ENCODE measurements at regions not wholly inside any gene's neighbourhood (a gene's known extent, or its start where the extent isn't known, plus 50 kb on each side); places are given as distances from the start of the nearest gene placed in this dataset.

DNA sequence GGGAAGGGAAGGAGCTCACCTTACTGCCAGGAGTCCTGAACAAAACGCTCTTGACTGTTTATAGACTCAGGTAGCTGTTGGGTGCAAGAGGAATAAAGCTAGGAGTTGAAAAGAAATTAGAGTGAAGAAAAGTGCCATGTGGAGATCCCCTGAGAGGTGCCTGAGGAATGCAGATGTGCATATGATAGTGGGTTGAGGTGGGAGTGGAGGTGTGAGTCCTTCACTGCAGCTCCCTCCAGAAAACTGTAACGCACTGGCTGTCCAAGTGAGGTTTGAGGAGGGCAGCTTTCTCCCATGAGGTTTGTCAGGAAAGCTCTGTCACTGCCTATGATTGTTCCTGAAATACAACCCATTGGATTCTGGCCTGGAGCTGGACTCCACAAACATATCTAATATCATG, 904.8 kb upstream of the POT1 start:
- TF ChIP-seq, protein P1, sequence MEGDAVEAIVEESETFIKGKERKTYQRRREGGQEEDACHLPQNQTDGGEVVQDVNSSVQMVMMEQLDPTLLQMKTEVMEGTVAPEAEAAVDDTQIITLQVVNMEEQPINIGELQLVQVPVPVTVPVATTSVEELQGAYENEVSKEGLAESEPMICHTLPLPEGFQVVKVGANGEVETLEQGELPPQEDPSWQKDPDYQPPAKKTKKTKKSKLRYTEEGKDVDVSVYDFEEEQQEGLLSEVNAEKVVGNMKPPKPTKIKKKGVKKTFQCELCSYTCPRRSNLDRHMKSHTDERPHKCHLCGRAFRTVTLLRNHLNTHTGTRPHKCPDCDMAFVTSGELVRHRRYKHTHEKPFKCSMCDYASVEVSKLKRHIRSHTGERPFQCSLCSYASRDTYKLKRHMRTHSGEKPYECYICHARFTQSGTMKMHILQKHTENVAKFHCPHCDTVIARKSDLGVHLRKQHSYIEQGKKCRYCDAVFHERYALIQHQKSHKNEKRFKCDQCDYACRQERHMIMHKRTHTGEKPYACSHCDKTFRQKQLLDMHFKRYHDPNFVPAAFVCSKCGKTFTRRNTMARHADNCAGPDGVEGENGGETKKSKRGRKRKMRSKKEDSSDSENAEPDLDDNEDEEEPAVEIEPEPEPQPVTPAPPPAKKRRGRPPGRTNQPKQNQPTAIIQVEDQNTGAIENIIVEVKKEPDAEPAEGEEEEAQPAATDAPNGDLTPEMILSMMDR (conservative IDR thresholded peaks at IDR 0.05): no peak
- H3K4me3 Mint-ChIP-seq: no peak overlapping the region
- peaks cover 4% of the 10 kb centered on the region for H3K9me3 Mint-ChIP-seq
- no peaks in the 10 kb centered on the region for H3K27me3 Mint-ChIP-seq
- H3K27ac Mint-ChIP-seq: no peak overlapping the region
- no peaks in the 10 kb centered on the region for H3K36me3 Mint-ChIP-seq
- DNase-seq (ENCODE audit: extremely low spot score, unreplicated experiment): no peak
- H3K4me1 Mint-ChIP-seq (ENCODE audit: unreplicated experiment): no peaks in the 10 kb centered on the region

DNA sequence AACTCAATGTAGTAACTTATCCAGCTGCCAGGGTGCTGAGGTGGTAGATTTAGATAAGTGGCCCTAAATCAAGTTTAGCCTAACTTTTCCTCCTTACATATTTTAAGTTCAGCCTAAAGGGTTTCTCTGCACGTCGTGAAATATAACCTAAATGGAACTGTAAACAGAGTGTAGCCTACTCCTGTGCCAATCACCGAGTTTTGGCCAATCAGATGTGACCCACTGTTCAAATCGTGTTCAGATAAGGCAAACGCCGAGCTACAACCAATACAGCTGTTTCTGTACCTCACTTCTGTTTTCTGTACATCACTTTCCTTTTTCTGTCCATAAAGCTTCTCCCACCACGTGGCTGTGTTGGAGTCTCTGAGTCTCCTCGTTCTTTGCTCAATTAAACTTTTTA, 904.2 kb upstream of the POT1 start:
- peaks cover 4% of the 10 kb centered on the region for H3K9me3 Mint-ChIP-seq
- no peak overlapping the region for H3K27ac Mint-ChIP-seq
- no peaks in the 10 kb centered on the region for H3K27me3 Mint-ChIP-seq
- H3K36me3 Mint-ChIP-seq: no peaks in the 10 kb centered on the region
- TF ChIP-seq, protein P1 (conservative IDR thresholded peaks at IDR 0.05): no peak
- no peaks in the 10 kb centered on the region for H3K4me1 Mint-ChIP-seq (ENCODE audit: unreplicated experiment)
- no peak overlapping the region for H3K4me3 Mint-ChIP-seq
- no peak for DNase-seq (ENCODE audit: extremely low spot score, unreplicated experiment)

DNA sequence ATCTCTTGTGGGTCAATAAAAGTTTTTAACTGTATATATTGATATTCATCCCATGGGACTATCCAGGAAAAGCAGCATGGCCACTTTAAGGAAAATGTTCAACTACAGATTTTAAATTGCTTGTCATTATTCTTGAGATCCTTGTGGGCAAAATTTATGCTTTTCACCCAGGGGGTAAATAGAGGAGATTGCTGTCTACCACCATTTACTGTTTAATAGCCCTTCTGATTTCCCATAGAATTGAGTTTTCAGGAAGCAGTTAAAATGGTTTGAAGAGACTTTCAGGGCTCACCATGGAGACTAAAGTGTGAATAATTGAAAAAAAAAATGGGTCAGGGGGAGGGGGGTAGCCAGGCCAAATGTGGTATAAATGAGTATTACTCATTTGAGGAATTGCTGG, 901.1 kb upstream of the POT1 start:
- no peak for DNase-seq (ENCODE audit: extremely low spot score, unreplicated experiment)
- Mint-ChIP-seq H3K36me3 (no peaks in the 10 kb centered on the region), H3K4me1 (ENCODE audit: unreplicated experiment) (no peaks in the 10 kb centered on the region), H3K27me3 (no peaks in the 10 kb centered on the region), H3K27ac (no peak overlapping the region), H3K4me3 (no peak overlapping the region), H3K9me3 (peaks cover 4% of the 10 kb centered on the region)
- TF ChIP-seq, protein P1 (conservative IDR thresholded peaks at IDR 0.05): no peak

DNA sequence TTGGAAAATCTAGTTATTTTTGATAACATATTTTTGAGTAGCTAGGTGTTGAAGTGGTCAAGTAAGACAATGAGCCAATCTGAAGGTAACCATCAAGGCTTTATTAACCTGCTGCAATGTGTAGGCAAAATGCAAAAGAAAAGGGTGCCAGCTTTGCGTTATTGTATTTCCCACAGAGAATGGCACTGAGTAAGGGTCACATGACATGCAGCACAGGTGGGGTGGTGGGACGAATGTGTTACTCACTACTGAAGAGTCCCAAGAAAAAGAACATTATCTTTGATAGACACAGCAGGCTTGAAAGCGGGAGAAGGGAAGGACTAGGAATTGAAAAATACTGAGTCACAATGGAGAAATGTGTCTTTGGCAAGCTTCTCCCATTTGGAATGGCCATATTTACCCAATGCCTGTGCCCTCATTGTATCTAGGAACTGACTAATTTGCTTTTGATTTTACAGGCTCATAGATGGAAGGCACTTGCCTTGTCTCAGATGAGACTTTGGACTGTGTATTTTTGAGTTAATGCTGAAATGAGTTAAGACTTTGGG, 898.6 kb upstream of the POT1 start:
- H3K27me3 Mint-ChIP-seq: no peaks in the 10 kb centered on the region
- no peaks in the 10 kb centered on the region for H3K4me1 Mint-ChIP-seq (ENCODE audit: unreplicated experiment)
- DNase-seq (ENCODE audit: extremely low spot score, unreplicated experiment): no peak
- TF ChIP-seq, protein P1 (conservative IDR thresholded peaks at IDR 0.05): no peak
- no peak overlapping the region for H3K27ac Mint-ChIP-seq
- no peaks in the 10 kb centered on the region for H3K9me3 Mint-ChIP-seq
- H3K4me3 Mint-ChIP-seq: no peak overlapping the region
- H3K36me3 Mint-ChIP-seq: no peaks in the 10 kb centered on the region

DNA sequence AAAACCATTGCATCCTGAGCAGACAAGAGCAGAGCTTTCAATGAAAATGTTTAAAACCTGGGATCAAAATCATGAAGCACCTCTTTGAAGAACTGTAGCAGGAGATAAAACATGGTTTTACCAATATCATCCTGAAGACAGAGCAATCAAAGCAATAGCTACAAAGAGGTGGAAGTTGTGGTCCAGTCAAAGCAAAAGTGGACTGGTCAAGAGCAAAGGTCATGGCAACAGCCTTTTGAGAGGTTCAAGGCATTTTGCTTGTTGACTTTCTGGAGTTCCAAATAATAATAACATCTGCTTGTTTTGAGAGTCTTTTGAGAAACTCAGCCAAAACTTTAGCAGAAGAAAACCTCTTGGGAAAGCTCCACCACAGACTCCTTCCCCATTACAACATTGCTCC, 893.9 kb upstream of the POT1 start:
- no peak overlapping the region for H3K27ac Mint-ChIP-seq
- no peak overlapping the region for H3K4me3 Mint-ChIP-seq
- no peaks in the 10 kb centered on the region for H3K36me3 Mint-ChIP-seq
- no peaks in the 10 kb centered on the region for H3K9me3 Mint-ChIP-seq
- H3K27me3 Mint-ChIP-seq: no peaks in the 10 kb centered on the region
- DNase-seq (ENCODE audit: extremely low spot score, unreplicated experiment): no peak
- TF ChIP-seq, protein P1 (conservative IDR thresholded peaks at IDR 0.05): no peak
- no peaks in the 10 kb centered on the region for H3K4me1 Mint-ChIP-seq (ENCODE audit: unreplicated experiment)

DNA sequence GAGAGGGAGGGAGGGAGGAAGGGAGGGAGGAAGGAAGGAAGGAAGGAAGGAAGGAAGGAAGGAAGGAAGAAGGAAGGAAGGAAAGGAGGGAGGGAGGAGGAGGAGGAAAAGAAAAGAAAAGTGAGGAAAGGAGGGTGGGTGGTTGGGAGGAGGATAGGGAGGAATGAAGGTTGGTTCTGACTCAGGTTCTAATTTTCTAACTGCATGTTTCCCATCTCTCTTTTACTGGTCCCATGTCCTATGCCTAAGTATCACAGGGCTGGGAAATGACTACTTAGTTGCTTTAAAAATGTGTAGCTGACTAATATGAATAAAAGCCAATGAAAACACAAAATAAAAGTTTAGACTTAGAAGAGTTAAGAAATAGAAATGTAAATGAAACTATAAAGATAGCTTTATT, 890.9 kb upstream of the POT1 start:
- Mint-ChIP-seq H3K4me3 (no peak overlapping the region), H3K27me3 (no peaks in the 10 kb centered on the region), H3K4me1 (ENCODE audit: unreplicated experiment) (no peaks in the 10 kb centered on the region), H3K9me3 (no peaks in the 10 kb centered on the region), H3K27ac (no peak overlapping the region), H3K36me3 (no peaks in the 10 kb centered on the region)
- TF ChIP-seq, protein P1 (conservative IDR thresholded peaks at IDR 0.05): no peak
- DNase-seq (ENCODE audit: extremely low spot score, unreplicated experiment): no peak

Measured in type B pancreatic cell (in vitro differentiated cells).